ENCODE measurements at regions not wholly inside any gene's neighbourhood (a gene's known extent, or its start where the extent isn't known, plus 50 kb on each side); places are given as distances from the start of the nearest gene placed in this dataset.
"Not testable (repeated sequence)": the region's sequence is repeated elsewhere in the genome, so short reads cannot be mapped to it uniquely, and the experiment has no call there.

DNA sequence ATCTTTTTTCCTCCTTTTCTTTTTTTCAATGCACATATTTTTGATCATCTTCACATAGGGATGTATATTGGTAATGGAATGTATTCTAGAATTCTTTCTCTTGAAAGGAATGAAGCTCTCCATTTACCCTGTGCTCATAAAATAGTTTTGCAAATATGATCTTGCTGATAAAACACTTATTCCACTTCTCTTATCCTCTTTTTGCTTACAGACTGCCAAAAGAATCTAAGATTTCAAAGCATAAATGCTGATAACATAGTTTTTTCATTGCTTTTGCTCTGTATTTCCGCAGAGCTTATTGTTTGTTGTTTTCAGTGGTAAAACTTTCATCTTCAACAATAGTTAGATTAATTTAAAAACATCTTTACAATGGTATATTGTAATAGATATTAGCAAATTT is 350.5 kb downstream of the PAX1 start:
- DNase-seq: no peak

DNA sequence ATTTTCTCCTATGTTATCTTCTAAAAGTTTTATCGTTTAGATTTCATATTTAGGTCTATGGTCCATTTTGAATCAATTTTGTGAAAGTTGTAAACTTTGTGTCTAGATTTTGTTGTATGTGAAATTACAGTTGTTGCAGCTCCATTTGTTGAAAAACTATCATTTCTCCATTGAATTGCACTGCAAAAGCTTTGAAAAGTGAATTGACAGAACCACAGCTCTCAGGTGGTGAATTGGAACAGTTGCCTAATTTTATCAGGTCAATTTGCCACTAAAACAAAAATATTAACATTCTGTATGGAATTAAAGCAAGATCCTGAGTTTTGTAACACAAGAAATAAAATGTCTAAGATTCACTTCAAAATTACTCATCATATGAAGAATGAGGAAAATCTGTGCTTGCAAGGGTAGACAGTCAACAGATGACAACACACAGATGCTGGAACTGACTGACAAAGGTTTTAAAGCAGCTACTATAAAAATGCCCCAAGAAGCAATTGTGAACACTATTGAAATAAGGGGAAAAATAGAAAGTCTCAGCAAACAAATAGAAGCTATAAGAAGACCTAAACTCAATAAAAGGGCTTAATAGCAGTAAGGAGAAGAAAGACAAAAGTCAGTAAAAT is 346.7 kb downstream of the PAX1 start:
- no peak for DNase-seq

DNA sequence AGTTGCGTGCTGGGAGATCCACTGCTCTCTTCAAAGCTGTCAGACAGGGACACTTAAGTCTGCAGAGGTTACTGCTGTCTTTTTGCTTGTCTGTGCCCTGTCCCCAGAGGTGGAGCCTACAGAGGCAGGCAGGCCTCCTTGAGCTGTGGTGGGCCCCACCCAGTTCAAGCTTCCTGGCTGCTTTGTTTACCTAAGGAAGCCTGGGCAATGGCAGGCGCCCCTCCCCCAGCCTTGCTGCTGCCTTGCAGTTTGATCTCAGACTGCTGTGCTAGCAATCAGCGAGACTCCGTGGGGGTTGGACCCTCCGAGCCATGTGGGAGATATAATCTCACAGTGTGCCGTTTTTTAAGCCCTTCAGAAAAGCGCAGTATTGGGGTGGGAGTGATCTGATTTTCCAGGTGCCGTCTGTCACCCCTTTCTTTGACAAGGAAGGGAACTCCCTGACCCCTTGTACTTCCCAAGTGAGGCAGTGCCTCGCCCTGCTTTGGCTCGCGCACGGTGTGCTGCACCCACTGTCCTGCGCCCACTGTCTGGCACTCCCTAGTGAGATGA is 340.6 kb downstream of the PAX1 start:
- DNase-seq: not testable (repeated sequence)

DNA sequence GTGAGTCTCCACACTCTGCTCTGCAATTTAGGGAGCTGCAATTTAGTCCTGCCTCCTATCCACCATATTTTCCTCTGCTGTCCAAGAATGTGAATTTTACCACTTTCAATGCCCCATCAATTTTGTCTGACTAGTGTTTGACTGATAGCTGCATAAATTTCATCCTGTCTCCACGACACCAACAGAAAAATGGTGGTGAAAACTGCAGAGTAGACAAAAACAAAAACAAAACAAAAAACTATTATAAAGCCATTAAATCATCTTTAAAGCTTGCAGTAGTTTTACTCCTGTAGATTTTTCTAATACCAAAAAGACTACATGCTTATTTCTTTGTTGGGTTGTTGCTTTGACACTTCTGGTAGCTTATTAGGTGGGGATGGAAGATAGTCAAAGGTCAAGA is 322.0 kb downstream of the PAX1 start:
- DNase-seq: no peak

DNA sequence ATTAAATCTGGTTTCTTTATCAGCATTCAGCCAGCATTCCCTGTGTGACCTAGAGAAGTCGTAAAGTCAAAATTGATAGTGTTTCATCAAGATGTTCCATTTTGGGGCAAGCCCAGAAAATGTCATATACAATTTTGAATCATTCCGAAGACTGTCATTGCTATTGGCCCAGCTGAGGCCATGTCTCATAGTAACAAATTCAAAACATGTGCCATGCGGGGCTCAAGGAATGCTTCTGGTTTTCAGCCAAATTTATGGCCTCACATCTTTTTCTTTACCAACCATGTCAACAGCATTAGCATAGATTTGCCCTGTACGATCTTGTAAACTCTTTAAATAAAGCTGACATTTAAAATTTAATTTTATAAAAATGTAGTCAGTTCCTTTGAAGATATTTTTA is 314.7 kb downstream of the PAX1 start:
- no peak for DNase-seq

DNA sequence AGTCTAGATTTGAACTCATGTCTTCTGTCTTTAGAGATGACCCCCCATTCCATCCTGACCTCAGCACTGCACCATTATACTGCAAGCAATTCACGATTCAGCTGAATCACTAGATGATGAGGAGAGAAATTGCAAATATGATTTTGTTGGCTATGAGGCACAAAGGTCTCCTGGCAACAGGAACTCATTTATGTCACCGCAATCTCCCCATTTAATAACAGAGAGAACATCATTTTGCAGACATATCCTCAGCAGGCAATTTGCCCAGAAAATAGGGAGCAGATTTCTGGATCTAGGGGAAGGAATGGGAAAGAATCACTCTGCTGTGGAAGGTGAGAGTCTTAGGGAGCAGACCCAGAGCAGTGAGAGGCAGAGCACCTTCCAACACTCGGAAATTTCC is 303.0 kb downstream of the PAX1 start:
- DNase-seq: no peak

DNA sequence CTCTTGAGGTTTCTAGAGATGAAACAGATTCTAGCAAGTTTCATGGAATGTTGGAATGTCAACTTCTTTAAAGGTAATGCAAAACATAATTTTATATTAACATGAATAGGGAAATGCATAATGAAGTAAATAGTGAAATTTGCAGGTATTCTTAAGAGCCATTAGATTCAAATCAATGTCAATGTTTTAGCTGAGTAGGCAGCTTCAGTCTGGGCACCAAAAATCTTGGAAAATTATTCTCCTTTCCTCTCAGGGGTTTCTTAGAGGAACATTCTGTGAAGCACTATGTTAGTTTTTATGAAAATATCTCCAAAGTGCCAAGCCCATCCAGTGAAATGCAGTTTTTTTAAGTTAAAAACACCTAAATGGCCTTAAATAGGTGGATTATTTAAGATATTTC is 300.8 kb downstream of the PAX1 start:
- no peak for DNase-seq

DNA sequence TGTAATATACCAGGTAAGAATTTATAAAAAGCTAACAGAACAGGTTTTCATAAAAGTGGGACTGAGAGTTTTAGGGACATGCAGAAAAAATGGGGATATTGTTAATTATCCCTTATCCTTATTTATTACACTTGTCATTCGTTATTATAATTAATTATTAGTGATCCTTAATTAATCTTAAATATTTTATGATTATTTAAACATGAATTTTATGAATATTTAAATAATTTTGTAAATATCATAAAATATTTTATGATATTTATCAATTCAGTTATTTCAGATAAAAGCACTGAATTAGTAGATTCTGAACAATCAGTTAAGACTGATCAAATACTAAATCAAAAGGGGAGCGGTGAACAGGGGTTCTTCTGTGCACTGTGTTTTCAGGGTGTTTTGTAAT is 300.1 kb downstream of the PAX1 start:
- DNase-seq: no peak

DNA sequence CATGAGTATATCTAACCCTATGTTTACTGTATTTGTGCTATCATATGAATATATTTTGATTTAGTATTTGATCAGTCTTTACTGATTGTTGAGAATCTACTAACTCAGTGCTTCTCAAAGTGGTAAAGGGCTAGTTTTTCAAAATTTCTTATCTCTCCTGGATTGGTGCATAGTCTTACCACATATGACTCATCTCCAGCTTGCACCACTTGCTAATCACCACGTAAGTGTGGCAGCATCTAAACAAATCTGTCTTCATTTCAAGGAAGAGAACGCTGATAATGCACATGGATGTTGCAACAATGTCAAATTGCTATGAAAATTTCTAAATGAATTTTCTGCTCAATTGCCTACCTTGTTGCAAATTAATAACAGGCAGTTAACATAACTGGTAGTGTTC is 299.5 kb downstream of the PAX1 start:
- no peak for DNase-seq

DNA sequence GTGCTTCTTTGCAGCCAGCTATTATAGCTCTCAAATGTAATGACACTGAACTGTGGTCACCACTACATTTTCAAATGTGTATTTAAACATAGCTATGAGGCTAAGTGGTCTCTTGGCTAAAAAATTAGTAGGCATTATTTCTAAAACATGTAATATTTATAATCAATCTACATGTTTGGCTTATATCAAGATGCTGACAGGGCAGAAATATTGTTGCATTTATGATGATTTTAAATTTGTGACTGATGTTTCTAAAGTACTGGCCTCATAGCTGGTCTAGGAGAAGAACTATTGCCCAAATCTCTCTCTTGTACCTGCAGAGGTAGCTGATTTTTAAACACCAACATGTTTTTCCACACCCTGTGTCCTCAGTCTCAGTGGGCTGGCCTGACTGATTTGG is 298.2 kb downstream of the PAX1 start:
- no peak for DNase-seq

DNA sequence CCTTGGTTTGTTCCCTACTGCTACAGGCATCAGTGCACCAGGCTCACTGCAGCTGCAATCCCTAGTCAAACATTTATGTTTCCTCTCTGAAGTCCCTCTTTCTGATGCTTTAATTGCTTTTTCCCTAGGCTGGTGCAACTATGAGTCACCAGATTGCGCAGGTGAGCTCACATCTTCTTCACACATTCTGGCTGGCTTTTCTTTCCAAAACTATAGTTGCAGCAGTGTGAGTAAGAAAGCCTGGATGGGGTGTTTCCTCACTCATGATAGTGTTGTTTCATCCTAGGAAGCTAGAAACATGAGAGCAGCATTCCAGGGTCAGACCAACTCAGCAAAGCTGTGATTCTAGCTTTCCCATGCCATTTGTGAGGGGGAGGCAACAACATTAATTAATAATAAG is 296.4 kb downstream of the PAX1 start:
- no peak for DNase-seq

DNA sequence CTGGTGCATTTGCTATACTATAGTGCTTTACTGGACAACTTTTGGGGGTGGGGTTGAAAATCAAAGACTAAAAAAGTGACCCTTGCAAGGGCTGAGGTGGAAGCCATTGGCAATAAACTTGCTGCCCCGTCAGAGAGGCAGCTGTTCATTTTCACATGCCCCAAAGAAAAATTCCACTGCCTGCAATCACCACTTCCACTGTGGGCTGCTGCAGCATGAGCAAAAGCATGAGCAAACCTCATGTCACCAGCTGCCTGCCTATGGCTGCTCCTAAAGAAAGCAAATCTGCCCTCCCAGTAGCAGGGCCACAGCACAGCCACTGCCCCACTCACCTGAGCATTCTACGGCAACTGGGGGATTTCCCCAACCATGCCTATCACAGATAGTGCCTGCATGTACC is 290.0 kb downstream of the PAX1 start:
- no peak for DNase-seq

DNA sequence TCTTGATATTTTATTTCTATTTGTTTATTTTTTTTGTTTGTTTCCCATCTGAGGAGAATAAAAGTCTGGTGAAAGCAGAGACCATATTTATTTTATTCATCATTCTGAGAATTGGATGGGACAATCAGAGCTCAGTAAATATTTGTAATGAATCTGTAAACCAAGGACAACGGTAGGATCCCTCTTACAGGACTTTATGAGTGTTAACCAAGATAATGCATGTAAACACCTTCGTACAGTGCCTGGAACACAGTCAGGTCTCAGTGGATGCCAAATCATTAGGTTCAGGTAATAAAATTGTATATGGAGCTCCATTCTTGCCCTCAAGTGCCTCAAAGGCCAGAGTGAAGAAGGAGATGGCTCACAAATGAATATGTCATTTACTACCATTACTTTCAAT is 288.7 kb downstream of the PAX1 start:
- DNase-seq: no peak

DNA sequence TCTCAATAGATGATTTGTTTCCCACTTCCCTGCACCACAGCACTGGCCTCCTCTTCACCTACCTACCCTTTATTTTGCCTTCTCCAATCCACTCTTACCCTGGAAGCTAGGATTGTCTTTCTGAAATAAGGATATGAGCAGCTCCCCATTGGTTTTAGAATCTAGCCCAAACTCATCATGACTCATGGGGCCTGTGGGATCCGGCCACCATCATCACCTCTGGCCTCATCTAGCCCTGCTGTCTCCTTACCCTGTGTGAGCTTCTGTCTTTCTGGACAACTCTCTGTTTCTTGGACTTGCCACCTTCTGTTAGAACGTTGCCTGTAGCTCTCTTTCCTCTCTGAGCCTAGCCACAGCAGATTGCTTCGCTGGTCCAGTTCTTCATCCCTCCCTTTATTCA is 277.1 kb downstream of the PAX1 start:
- DNase-seq: no peak

DNA sequence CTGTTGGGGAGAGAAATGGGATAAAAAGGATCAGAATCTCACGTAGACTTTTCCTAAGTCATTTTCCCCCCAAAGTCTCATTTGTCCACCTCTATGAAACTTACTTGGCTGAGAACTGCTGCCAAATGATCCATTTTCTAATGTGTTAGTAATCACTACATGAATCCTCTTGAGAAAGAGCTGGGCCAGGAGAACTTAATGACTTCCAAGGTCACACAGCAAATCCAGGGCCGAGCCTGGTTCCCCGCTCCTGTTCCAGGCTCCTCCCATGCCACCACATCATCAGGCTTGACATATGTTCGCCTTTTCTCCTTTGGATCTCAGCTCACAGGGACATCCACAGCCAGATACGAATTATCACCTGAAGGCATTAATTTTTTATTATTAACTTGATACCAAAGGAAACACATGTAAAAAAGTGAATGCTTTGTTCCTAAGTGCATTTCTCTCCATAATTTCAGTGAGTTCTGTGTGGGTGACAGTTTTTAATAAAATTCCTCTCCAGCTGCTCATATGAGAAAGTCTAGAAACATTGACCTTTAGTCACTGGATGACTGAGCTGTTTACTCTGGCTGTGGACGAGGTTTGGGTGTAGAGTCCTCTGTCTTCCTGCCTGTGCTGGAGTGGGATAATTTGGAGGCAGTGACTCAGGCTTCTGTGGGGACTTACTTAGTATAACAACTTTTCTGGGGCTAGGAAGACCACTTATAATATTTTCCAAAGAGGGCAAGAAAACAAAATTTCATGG is 276.3 kb downstream of the PAX1 start:
- DNase-seq: no peak

DNA sequence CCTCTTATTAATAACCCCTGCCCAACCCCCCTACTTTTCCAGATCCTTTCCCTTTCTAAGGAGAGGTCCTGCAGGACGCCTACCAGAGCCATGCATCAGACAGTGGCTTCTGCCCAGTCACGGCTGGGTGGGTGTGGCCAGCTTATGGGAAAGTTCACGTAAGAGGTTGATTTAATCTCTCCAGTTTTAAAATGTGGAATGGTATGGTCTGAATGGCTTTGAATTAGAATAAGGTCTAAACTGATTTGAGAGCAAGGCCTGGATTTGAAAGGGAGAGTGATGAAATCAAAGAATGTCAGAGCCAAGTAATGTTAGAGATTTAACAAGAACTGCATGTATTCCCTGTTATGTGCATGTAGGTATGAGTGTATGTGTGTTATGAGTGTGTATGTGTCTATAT is 275.7 kb downstream of the PAX1 start:
- DNase-seq: no peak

DNA sequence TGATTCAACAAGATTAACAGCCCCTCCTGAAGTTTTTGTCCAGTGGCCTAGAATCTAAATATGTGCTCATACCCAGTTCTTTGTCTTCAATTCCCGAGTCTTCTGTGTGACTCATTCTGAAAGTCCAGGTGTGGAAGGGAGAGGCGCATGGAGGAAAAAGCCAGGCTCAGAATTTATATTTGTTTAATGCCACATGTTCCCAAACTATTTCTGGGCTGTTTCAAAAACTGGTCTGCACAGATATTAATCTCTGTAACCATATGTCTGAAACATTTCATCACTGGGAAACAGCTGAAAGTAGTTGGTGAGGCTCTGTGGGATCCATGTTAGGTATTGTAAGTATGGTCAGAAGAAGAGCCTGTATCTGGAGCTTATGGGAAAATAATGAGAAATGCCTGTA is 266.0 kb downstream of the PAX1 start:
- no peak for DNase-seq

DNA sequence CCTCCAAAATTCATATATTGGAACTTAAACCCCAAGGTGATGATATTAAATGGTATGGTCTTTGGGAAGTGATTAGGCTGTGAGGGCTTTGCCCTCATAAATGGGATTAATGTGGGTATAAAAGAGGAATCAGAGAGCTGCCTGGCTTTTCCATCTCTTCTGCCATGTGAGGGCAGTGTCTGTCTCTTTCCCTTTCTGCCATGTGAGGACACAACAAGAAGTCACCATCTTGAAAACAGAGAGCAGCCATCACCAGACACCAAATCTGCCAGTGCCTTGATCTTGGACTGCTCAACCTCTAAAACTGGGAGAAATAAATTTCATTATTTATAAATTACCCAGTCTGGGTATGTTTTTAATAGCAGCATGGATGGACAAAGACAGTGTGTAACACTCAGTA is 263.0 kb downstream of the PAX1 start:
- DNase-seq: no peak

DNA sequence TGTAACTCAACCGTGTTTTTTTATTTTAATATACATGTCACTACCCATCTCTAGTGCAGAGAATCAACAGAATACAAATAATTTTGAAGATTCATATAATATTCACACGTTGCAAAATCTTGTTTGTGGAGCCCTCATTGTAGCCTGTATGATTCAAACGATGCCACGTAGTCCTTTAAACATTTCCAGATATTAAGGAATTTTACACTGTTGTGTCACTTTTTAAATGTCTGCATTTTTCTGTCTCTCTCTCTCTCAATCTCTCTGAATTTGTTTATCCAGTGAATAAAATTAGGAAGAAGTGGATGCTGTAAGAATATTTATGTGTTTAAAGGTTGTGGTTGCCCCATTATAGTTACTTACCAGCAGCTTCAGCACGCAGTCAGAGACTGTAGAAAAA is 262.0 kb downstream of the PAX1 start:
- no peak for DNase-seq

DNA sequence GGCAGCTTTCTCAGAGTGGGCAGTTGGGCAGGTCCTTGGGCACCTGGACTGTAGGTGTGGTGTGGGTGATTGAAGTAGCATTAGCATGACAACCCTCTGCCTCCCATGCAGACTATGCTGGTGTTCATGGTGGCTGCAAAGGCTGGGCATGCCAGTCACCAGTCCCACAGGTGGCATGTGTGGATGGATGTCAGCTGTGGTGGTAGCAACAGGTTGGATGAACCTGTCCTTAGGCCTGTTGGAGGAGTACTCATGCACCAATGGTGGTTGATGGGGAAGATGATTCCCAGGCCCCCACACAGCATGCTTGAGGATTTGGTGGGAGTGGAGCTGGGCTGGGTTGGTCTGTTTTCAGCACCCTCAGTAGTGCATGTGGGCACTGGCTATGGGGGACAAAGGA is 251.1 kb downstream of the PAX1 start:
- DNase-seq: no peak

DNA sequence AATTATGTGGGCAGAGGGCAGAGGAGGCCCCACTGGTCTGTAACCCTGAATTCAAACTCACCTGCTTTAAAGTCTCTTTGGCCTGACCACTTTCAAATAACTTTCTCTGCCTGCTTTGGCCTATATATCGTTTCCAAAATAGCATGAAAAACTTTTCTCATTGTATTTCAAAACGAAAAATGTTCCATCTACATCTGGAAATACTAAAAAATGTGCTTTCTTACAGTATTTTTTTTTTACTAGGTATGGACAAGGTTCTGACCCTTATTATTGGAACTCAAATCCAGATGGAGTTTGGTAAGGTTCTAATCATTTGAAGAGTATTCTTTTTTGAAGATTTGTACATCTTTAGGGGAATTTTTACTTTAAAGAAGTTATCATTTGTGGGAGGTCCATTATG is 241.9 kb downstream of the PAX1 start:
- DNase-seq: no peak

DNA sequence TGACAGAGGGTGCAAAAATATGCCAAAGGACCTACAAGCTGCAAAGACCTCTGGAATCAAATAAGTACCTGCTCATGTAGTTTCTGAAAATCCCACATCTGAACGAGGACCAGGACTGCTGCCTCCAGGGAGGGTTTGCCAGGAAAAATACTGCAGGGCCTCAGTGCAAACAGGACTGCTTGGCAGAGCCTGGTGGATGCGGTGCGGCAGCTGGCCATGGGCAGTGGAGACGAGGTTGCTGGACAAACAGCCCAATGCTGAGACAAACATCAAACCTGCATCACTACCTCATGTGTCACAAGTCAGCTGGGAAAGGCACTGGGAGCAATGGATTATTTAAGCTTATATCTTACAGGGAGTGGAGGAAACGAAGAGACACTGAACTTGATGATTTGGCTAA is 238.8 kb downstream of the PAX1 start:
- no peak for DNase-seq

DNA sequence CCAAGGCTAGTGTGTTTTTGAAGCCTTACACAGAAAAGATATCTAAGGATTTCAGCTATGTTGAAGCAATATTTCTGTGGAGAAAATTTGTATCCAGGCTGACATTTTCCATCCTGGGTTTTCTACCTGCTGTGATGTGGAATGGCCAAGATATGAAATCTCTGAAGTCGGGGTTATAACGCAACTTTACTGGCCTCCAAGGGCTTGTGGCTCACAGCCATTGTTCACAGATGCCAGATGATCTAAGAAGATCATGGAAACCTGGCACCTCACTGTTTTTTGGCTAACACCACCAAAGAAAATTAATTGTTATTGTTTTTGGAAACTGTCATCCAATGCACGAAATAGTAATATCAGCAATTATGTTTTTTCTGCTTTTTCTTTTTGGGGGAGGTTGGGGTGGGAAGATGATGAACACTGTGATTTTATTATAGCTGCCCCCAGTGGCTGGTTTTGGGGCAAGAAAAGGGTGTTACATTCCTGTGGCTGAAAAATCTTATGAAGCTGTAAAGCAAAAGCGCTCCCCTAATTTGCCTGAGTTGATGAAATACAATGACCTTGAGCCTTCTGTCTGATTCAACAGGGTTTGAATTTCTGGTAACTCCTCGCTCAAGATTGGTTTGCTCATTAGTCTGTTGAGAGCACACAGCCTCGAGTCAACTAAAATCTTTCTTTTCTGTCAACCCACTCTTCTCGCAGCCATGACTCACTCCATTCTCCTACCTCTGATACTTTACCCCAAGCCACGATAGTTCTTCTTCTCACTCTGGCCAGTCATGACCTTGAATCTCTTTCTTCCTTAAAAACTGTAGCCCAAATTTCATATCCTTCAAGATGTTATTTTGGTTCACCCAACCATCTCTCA is 236.7 kb downstream of the PAX1 start:
- no peak for DNase-seq
